HFF-Myc (cell line): ENCODE measurements at regions not wholly inside any gene's neighbourhood (a gene's known extent, or its start where the extent isn't known, plus 50 kb on each side); places are given as distances from the start of the nearest gene placed in this dataset.

ENCODE experiments used
- DNase-seq: peaks from one replicate; pipeline ENCODE4 v3.0.0-alpha.2; 2011; ENCODE audit warnings: low read depth; ENCODE audit errors: extremely low read depth
- H3K4me3 ChIP-seq: replicated peaks from 2 replicates; pipeline ENCODE4 v1.5.1; 2011; ENCODE audit warnings: low read depth, mild to moderate bottlenecking, control low read depth, low read length
- CTCF ChIP-seq: IDR thresholded peaks from 2 replicates; pipeline ENCODE4 v1.5.1; 2012; ENCODE audit warnings: mild to moderate bottlenecking, low read depth, low read length, control low read depth; ENCODE audit errors: missing control alignments

GRCh38 chr14:26067786-26068459 lies 529.9 kb downstream of the NOVA1 start:
- TF ChIP-seq CTCF, result no peak
- no peak for DNase-seq
- no peak overlapping the region for H3K4me3 ChIP-seq

GRCh38 chr14:26067341-26067740 lies 530.5 kb downstream of the NOVA1 start:
- DNase-seq, result no peak
- H3K4me3 ChIP-seq, result no peak overlapping the region
- no peak for TF ChIP-seq CTCF

- no peak for DNase-seq
- TF ChIP-seq CTCF, result no peak
- no peak overlapping the region for H3K4me3 ChIP-seq
Measured at GRCh38 chr14:26056036-26056616, 541.7 kb downstream of the NOVA1 start.

- TF ChIP-seq CTCF, result no peak
- no peak for DNase-seq
Measured at GRCh38 chr14:26032348-26032747, 565.5 kb downstream of the NOVA1 start.

GRCh38 chr14:26026384-26026783 lies 571.4 kb downstream of the NOVA1 start:
- H3K4me3 ChIP-seq, result no peak overlapping the region
- TF ChIP-seq CTCF, result no peak
- DNase-seq, result no peak

More at GRCh38 chr14:26032348-26032747, 565.5 kb downstream of the NOVA1 start:
- no peak overlapping the region for H3K4me3 ChIP-seq

GRCh38 chr14:26023967-26024366 lies 573.9 kb downstream of the NOVA1 start:
- DNase-seq, result no peak
- no peak overlapping the region for H3K4me3 ChIP-seq
- TF ChIP-seq CTCF, result no peak
